Tibial nerve (tissue), 4 donors: ENCODE measurements at regions not wholly inside any gene's neighbourhood (a gene's known extent, or its start where the extent isn't known, plus 50 kb on each side); places are given as distances from the start of the nearest gene placed in this dataset.
"Not testable (repeated sequence)": the region's sequence is repeated elsewhere in the genome, so short reads cannot be mapped to it uniquely, and the experiment has no call there.

Experiments used
- DNase-seq, 2 donors: peaks; one replicate each; pipeline ENCODE4 v3.0.0-alpha.2; 2019; ENCODE audit warnings: low spot score in 2 of 2
- H3K27ac ChIP-seq, 4 donors: fragments of 200-600 bp; sonication (generic) in 3 of 4; one replicate each; pipeline ENCODE4 v1.5.1; 2017 to 2019; ENCODE audit warnings: mild to moderate bottlenecking in 1 of 4
- H3K27me3 ChIP-seq, 2 donors: fragments of 200-600 bp; sonication (generic) in 1 of 2; one replicate each; pipeline versions ENCODE4 v1.5.1 to v1.6.0; 2017 to 2019
- H3K36me3 ChIP-seq, 3 donors: fragments of 200-600 bp; sonication (generic); one replicate each; pipeline ENCODE4 v1.5.1; 2018 to 2019
- H3K4me1 ChIP-seq, 4 donors: fragments of 200-600 bp; sonication (generic) in 3 of 4; one replicate each; pipeline ENCODE4 v1.5.1; 2017 to 2019
- H3K4me3 ChIP-seq, 4 donors: fragments of 200-600 bp; sonication (generic) in 3 of 4; one replicate each; pipeline ENCODE4 v1.5.1; 2017 to 2019; ENCODE audit warnings: mild to moderate bottlenecking in 1 of 4, moderate library complexity in 1 of 4
- H3K9me3 ChIP-seq, 4 donors: fragments of 200-600 bp; sonication (generic) in 3 of 4; one replicate each; pipeline ENCODE4 v1.5.1; 2017 to 2019
- EP300 ChIP-seq, 2 donors: sonication (generic); formaldehyde crosslinking; IDR thresholded peaks; one replicate each; pipeline ENCODE4 v1.6.1; 2017; ENCODE audit warnings: antibody characterized with exemption in 2 of 2, mild to moderate bottlenecking in 1 of 2
- POLR2A ChIP-seq, 2 donors: fragments of 450-650 bp; IDR thresholded peaks; one replicate each; pipeline ENCODE4 v1.6.1; 2017; ENCODE audit warnings: antibody characterized with exemption in 2 of 2, mild to moderate bottlenecking in 2 of 2, moderate library complexity in 2 of 2
- WGBS, 2 donors: methylation state at CpG; one replicate each; pipeline ENCODE4 v1.1.5; 2018; 5-methylcytosine and 5-hydroxymethylcytosine counted together
- TF ChIP-seq, protein P1 (sequence below), 5 experiments: fragments of 200-600 bp in 3 of 5; fragments of 450-650 bp in 2 of 5; sonication (generic) in 3 of 5; IDR thresholded peaks; one replicate each; pipeline ENCODE4 v1.5.1; 2016 to 2019; ENCODE audit warnings: antibody characterized with exemption in 5 of 5, mild to moderate bottlenecking in 3 of 5, moderate library complexity in 2 of 5

DNA sequence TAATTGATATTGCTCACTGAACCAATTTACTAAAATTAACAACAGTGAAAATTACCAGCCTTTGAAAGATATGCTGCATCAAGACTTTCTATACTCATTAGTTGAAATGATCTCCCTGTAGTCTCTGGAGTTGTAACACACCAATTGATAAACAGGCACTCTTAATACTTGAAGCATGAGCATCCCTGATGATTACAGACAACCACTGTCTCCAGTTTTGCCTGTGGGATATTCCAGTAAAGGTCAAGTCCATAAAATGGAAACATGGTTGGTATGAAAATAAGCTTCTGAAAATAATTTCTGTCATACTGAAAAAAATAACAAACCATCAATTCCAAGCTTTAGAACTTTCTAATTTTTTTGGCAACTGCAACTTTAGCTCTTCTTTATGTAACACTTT lies 405.8 kb downstream of the SPRY2 start:
- Histone ChIP-seq H3K9me3 (peaks cover 0 to 7% (median 0%) of the 10 kb centered on the region in 4 donors), H3K27ac (peak overlapping the region in 2 of 4 donors; percentile 76 to 92), H3K4me1 (peaks cover 0 to 44% (median 10%) of the 10 kb centered on the region in 4 donors), H3K27me3 (no peaks in the 10 kb centered on the region), H3K36me3 (no peaks in the 10 kb centered on the region), H3K4me3 (no peak overlapping the region)
- no peak for DNase-seq
- no peak for TF ChIP-seq EP300 (IDR thresholded peaks at IDR 0.05)

DNA sequence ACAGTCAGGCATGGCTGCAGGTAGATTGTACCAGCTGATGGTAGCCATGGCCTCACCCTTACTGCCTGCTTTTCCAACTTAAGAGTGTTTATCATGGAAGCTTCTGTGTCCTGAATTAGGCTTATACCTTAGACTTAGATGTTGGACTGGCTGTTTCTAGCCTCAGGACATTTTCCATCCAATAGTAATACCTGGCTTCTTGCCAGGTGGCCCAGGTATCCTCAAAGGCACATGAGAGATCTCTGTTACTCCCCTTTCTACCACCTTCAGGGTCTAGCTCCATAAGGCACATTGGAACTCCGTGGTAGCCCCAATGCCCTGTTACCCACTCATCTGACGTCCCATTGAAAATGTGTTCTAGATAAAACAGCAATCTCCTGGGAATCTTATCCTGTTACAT lies 407.5 kb downstream of the SPRY2 start:
- H3K4me3 ChIP-seq = no peak overlapping the region
- peaks cover 0 to 7% (median 0%) of the 10 kb centered on the region in 4 donors for H3K9me3 ChIP-seq
- H3K36me3 ChIP-seq = no peaks in the 10 kb centered on the region
- whole genome bisulfite sequencing, 2 donors = 92 to 95% methylated on average over 2 of the region's 2 CpGs
- no peak for DNase-seq
- TF ChIP-seq EP300 (IDR thresholded peaks at IDR 0.05) (no peak), POLR2A (IDR thresholded peaks at IDR 0.05) (no peak)
- TF ChIP-seq, protein P1, sequence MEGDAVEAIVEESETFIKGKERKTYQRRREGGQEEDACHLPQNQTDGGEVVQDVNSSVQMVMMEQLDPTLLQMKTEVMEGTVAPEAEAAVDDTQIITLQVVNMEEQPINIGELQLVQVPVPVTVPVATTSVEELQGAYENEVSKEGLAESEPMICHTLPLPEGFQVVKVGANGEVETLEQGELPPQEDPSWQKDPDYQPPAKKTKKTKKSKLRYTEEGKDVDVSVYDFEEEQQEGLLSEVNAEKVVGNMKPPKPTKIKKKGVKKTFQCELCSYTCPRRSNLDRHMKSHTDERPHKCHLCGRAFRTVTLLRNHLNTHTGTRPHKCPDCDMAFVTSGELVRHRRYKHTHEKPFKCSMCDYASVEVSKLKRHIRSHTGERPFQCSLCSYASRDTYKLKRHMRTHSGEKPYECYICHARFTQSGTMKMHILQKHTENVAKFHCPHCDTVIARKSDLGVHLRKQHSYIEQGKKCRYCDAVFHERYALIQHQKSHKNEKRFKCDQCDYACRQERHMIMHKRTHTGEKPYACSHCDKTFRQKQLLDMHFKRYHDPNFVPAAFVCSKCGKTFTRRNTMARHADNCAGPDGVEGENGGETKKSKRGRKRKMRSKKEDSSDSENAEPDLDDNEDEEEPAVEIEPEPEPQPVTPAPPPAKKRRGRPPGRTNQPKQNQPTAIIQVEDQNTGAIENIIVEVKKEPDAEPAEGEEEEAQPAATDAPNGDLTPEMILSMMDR (IDR thresholded peaks at IDR 0.05) = no peak
- H3K27ac ChIP-seq = no peak overlapping the region
- H3K27me3 ChIP-seq = no peaks in the 10 kb centered on the region
- peaks cover 0 to 40% (median 10%) of the 10 kb centered on the region in 4 donors for H3K4me1 ChIP-seq

DNA sequence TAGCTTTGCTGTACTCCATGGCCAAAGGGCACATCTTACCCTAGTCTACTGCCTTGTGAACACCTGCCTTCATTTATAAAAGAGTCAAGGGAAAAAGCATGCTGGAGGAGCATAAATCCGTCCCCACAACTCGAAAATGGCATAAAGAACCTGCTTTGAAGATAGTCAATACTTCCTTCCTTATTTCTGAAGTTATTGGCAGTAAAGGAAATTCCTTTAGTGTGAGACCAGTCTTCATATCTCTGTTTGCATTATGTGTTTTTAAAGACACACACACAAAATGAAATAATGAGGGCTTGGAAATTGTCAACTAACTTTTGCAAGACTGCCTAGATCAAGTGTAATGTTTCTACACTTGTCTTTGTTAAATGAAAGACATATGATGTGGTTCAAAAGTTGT lies 408.4 kb downstream of the SPRY2 start:
- no peak for TF ChIP-seq POLR2A (IDR thresholded peaks at IDR 0.05)
- TF ChIP-seq EP300 (IDR thresholded peaks at IDR 0.05) = no peak
- TF ChIP-seq, protein P1 (IDR thresholded peaks at IDR 0.05) = no peak
- no peak overlapping the region for H3K27ac ChIP-seq
- no peak overlapping the region for H3K4me3 ChIP-seq
- WGBS, 2 donors = 65% methylated on average over 2 of the region's 2 CpGs
- no peak for DNase-seq
- peaks cover 0 to 7% (median 0%) of the 10 kb centered on the region in 4 donors for H3K9me3 ChIP-seq
- H3K27me3 ChIP-seq = no peaks in the 10 kb centered on the region
- H3K4me1 ChIP-seq = peaks cover 0 to 32% (median 10%) of the 10 kb centered on the region in 4 donors
- H3K36me3 ChIP-seq = no peaks in the 10 kb centered on the region

DNA sequence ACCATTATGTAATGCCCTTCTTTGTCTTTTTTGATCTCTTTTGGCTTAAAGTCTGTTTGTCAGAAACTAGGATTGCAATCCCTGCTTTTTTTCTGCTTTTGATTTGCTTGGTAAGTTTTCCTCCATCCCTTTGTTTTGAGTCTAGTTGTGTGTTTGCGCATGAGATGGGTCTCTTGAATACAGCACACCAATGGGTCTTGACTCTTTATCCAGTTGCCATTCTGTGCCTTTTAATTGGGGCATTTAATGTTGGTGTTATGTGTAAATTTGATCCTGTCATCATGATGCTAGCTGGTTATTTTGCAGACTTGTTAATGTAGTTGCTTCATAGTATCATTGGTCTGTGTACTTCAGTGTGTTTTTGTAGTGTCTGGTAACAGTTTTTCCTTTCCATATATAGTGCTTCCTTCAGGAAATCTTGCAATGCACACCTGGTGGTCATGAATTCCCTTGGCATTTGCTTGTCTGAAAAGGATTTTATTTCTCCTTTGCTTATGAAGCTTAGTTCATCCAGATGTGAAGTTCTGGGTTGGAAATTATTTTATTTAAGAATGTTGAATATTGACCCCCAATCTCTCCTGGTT lies 416.9 kb downstream of the SPRY2 start:
- H3K9me3 ChIP-seq = peaks cover 0 to 28% (median 2%) of the 10 kb centered on the region in 4 donors
- H3K4me1 ChIP-seq, H3K27ac ChIP-seq, H3K27me3 ChIP-seq, H3K4me3 ChIP-seq, DNase-seq, H3K36me3 ChIP-seq: not testable (repeated sequence)
- WGBS, 2 donors = 95 to 100% methylated on average over 1 of the region's 1 CpG

DNA sequence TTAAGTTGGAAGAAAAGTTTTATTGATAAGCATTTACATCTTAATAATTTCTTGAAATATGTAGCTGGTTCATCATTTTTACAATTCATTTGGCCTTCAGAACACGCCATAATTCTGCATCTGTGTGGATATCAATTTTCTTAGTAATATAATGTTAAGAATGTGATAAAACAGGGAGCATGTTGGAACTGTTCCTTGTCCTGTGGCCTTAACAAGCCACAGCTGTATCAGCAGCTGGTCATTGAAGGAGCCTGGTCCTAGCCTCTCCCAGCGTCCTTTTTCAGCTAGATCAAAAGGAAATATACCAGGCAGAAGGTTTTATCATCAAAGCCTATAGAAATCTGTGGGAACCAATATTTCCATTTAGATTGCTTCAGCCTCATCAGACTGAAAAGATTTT lies 421.8 kb downstream of the SPRY2 start:
- WGBS, 2 donors = 66 to 75% methylated on average over 2 of the region's 2 CpGs
- H3K4me1 ChIP-seq = no peaks in the 10 kb centered on the region
- H3K36me3 ChIP-seq = no peaks in the 10 kb centered on the region
- DNase-seq = no peak
- H3K4me3 ChIP-seq = no peak overlapping the region
- no peak for TF ChIP-seq POLR2A (IDR thresholded peaks at IDR 0.05)
- no peak for TF ChIP-seq EP300 (IDR thresholded peaks at IDR 0.05)
- TF ChIP-seq, protein P1 (IDR thresholded peaks at IDR 0.05) = no peak
- H3K27me3 ChIP-seq = no peaks in the 10 kb centered on the region
- H3K9me3 ChIP-seq = peaks cover 0 to 21% (median 0%) of the 10 kb centered on the region in 4 donors
- H3K27ac ChIP-seq = no peak overlapping the region

DNA sequence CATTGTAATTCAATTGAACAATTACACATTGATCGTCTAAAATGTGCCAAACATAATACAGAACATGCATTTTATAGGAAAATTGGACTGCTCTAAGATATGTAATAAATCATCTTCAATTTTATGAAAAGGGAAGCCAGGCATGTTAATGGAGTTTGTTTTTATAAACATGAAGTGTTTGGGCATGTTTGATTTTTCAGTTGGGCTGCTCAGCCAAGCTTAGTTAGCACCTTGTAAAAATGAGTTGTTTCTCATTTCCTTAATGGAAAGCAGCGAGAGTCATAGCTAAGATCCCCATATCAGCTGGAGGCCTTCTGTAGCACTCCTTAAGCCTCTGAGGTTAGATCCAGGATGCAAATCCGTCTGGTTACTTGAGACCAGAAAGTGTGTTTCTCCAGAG lies 422.3 kb downstream of the SPRY2 start:
- no peaks in the 10 kb centered on the region for H3K36me3 ChIP-seq
- H3K9me3 ChIP-seq = peaks cover 0 to 18% (median 0%) of the 10 kb centered on the region in 4 donors
- H3K27ac ChIP-seq = no peak overlapping the region
- no peaks in the 10 kb centered on the region for H3K27me3 ChIP-seq
- TF ChIP-seq POLR2A (IDR thresholded peaks at IDR 0.05) = no peak
- TF ChIP-seq, protein P1 (IDR thresholded peaks at IDR 0.05) = no peak
- no peak for TF ChIP-seq EP300 (IDR thresholded peaks at IDR 0.05)
- no peaks in the 10 kb centered on the region for H3K4me1 ChIP-seq
- H3K4me3 ChIP-seq = no peak overlapping the region
- no peak for DNase-seq
- WGBS, 2 donors = 54 to 57% methylated on average over 3 of the region's 3 CpGs
